Islet of Langerhans (tissue), 1 donor: ENCODE measurements at regions not wholly inside any gene's neighbourhood (a gene's known extent, or its start where the extent isn't known, plus 50 kb on each side); places are given as distances from the start of the nearest gene placed in this dataset.
A peak's percentile ranks its signal among the peaks of the same experiment; 100 is the strongest.

ENCODE experiments used
- FAIRE-seq: peaks from one replicate; lab custom pipeline; 2011; peaks lifted over from hg19 to GRCh38; lab: Jason Lieb, UNC

GRCh38 chr7:24341691-24342413 lies 57.9 kb downstream of the NPY start:
- no peak for FAIRE-seq

DNA sequence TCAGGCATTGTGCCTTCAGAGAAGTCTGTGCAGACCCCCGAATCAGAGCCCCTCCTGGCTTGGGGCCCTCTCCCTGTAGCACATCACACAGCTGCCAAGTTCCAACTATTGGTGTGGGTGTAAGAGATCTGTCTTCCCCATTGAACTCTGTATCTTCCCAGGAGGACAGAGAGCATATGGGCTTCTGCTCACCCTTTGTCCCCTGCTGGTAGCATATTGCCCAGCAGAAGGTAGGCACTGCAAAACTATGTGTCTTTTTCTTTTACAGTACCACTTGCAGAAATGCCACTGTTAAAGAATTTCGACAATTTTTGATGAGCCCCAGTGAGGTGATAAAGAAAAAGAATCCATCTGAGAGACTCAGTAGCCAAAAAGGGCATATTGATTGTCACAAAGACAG lies 59.6 kb downstream of the NPY start:
- no peak for FAIRE-seq

GRCh38 chr7:24346129-24346528 lies 62.1 kb downstream of the NPY start:
- no peak for FAIRE-seq

DNA sequence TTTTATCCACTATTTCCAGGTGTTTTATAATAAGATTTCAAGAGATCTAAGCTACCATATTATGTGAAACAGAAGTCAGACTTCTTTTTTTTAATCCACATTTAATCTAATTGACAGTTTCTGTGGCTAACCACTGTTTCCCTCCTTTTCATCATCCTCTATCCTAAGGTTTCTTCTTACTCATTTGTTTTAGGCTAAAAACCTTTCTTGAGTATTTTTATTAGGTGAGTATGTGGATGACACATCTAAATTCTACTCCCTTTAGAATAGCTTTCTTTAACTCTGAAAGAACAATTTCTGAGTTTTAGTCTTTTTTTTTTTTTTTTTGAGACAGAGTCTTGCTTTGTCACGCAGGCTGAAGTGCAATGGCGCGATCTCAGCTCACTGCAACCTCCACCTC lies 62.7 kb downstream of the NPY start:
- no peak for FAIRE-seq

- FAIRE-seq = no peak
Measured at GRCh38 chr7:24349339-24349738, 65.3 kb downstream of the NPY start.

DNA sequence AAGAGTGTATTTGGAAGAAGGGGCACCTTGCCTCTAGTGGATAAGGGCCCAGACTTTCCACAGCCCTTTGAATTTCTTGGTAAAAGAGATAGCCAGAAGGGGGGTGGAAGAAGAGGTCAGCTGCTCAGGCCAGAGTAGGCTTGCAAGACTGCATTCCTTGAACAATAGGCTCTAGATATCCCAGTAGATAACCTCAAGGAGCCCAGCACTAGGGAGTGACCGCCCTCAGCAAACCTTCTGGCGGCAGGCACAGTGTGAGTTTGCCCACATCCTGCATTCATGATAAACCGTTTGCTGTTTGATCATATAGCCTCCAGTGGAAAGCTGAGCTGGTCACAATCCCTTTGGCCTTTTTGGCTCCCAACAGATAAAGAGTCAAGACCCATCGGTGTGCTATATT lies 70.5 kb downstream of the NPY start:
- no peak for FAIRE-seq

DNA sequence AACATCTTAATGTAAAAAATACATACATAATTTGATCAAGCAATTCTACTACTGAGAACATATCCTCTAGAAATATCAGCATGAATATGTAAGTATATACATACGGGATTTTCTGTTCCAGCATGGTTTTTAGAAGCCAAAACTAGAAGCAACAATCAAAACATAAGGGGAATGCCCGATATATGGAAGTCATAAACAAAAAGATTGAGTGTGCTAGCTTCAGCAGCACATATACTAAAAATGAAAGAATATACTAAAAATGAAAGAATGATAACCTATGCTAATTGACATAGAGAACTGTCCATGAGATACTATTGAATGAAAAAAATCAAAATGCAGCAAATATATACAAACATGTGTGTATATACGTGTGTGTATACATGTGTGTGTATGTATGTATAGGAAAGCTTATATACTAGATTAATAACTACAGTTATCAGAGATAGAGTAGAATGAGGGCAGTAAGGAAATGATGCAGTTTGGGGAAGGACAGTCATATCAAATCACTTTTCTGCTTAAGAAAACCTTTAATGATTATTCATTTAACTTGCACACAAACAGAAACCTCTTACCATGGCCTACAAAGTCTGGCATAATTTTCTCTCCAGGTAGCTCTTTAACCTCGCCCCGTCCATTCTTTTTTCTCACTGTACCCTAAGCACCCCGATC lies 72.9 kb downstream of the NPY start:
- FAIRE-seq = no peak

GRCh38 chr7:24361001-24361400 lies 77.0 kb downstream of the NPY start:
- FAIRE-seq = no peak

DNA sequence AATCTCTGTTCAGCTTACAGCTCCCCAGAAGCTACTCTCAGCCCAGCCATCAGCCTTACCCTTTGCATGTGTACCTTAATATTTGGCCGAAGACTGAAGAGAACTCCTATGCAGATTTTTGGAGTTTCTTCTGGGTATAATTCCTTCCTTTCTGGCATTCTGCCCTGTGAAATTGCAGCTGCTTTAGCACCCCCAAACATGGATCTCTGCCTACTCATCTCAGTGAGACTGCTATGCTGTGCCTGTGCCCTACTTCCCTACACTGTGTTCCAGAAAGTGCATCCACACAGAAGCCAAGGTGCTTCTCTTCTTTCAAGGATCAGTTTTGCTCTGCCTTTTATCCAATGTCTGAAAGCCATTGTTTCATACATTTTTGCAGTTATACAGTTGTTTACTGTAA lies 81.6 kb downstream of the NPY start:
- FAIRE-seq = no peak

- no peak for FAIRE-seq
Measured at GRCh38 chr7:24366876-24367275, 82.9 kb downstream of the NPY start.

DNA sequence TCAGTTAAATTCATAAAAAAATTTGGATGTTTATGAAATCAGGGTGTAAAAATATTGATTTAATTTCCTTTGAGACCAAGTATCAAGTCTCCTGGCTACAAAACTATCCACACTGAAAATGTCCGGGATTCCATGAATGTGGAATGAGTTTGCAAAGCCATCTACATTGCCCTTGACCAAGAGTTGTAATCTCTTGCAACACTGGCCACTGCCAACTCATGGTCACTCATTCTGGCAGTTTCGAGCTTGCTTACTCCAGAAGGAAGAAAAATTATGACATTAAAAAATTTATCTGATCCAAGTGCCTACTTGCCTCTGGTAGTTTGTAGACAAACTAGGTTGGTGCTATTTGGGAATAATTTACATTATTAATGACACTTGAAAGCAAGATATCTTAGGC lies 84.2 kb downstream of the NPY start:
- no peak for FAIRE-seq

- no peak for FAIRE-seq
Measured at GRCh38 chr7:24370541-24370940, 86.6 kb downstream of the NPY start.

- FAIRE-seq = no peak
Measured at GRCh38 chr7:24372961-24373955, 89.3 kb downstream of the NPY start.

- no peak for FAIRE-seq
Measured at GRCh38 chr7:24378871-24379616, 95.1 kb downstream of the NPY start.

DNA sequence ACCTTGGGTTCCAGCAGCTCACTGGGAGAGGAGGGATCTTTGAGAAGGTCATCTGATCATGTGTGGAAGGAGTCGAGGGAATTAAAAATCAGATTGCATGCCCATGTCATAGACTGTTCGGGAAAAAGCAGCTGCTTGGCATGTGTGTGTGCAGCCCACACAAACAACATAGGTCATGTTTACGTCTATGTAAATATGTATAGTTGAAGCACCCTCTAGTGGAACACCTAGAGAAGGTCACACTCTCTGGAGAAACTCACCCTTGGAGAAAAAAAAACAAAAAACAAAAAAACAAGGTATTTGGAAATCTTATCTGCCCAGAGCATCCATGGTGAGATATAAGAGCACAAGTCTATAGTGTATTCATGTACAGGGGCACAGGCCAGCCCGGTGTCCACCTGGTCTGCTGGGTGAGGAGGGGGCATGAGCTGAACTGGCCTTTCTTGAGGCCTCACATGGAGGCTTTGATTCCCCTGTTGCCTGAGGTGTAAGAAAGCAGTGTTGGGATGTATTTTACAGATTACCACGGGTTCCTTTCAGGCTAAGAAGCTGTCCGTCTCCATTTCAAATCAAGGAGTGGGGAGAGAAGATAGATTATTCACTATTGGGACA lies 98.0 kb downstream of the NPY start:
- no peak for FAIRE-seq

DNA sequence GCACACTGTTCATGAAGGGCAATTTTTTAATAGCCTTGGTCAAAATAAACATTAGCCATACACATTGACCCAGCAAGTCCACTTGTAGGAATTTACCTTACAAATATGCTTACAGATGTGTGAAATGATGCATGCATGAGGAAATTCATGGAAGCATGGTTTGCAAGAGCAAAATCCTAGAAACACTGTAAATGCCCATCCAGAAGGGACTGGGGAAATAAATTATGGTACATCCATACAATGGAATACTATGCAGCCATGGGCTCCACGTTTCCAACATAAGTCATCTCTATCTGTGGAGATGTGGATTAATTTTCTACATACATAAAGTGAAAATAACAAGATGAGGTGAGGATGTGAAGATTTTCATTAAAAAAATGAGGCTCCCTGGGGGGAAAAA lies 99.1 kb downstream of the NPY start:
- no peak for FAIRE-seq

- peak; percentile 65 for FAIRE-seq
Measured at GRCh38 chr7:24384362-24385030, 100.5 kb downstream of the NPY start.

DNA sequence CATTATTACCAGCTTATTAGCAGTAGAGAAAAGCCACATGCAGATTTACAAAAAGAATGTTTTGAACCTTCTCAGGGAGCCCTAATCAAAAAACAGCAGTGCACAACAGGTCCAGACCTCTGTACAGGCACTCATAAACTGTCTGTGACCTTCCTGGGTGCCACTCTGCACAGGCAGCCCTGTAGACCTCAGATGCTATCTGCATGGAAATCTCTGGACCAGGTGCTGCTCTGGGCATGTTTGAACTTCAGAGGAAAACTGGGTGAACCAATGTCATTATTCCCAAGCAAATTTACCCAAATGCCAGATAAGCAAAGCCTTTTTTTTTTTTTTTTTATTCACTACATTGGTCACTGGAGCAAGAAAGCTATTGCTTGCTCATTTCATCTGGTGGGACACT lies 104.2 kb downstream of the NPY start:
- no peak for FAIRE-seq

GRCh38 chr7:24390376-24391157 lies 106.6 kb downstream of the NPY start:
- no peak for FAIRE-seq

DNA sequence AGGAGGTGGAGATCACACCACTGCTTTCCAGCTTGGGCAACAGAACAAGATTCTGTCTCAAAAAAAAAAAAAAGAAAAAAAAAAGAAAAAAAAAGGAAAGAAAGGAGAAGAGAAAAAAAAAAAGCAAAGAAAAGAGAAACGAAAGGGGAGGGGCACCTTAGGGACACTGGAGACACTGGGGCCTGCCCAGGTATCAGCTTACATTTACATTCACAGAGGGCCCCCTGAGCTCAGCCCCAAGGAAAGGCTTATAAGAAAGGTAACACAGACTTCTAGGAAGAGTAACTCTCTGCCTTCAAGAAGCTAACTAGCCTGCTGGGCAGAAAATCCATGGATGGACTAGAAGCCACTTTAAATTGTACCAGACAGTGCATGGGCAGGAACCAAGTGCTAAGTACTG lies 108.8 kb downstream of the NPY start:
- no peak for FAIRE-seq
